H9 (cell line): ENCODE measurements at regions not wholly inside any gene's neighbourhood (a gene's known extent, or its start where the extent isn't known, plus 50 kb on each side); places are given as distances from the start of the nearest gene placed in this dataset.
A peak's percentile ranks its signal among the peaks of the same experiment; 100 is the strongest.
"Not testable (repeated sequence)": the region's sequence is repeated elsewhere in the genome, so short reads cannot be mapped to it uniquely, and the experiment has no call there.

Source experiments
- DNase-seq: peaks from one replicate; pipeline ENCODE4 v3.0.0-alpha.2; 2017
- H2AFZ ChIP-seq: one replicate; pipeline ENCODE4 v1.6.1; 2013; ENCODE audit warnings: mild to moderate bottlenecking, low read length, control low read depth, moderate library complexity
- H2AK5ac ChIP-seq: 2 replicates; pipeline ENCODE4 v1.6.1; 2013; ENCODE audit warnings: low read length, control low read depth, mixed read lengths; ENCODE audit not compliant: insufficient read length
- H2BK120ac ChIP-seq: one replicate; pipeline ENCODE4 v1.6.1; 2013; ENCODE audit warnings: low read depth, mild to moderate bottlenecking, low read length, control low read depth, inconsistent platforms; ENCODE audit not compliant: poor library complexity, severe bottlenecking
- H2BK12ac ChIP-seq: 2 replicates; pipeline ENCODE4 v1.6.1; 2013; ENCODE audit warnings: low read length, control low read depth, mixed read lengths, low read depth; ENCODE audit not compliant: insufficient read length
- H2BK15ac ChIP-seq: 2 replicates; pipeline ENCODE4 v1.6.1; 2013; ENCODE audit warnings: low read depth, low read length, control low read depth
- H2BK20ac ChIP-seq: one replicate; pipeline ENCODE4 v1.6.1; 2013; ENCODE audit warnings: low read depth, mild to moderate bottlenecking, low read length, control low read depth, inconsistent platforms; ENCODE audit not compliant: poor library complexity, severe bottlenecking
- H2BK5ac ChIP-seq: 2 replicates; pipeline ENCODE4 v1.6.1; 2013; ENCODE audit warnings: low read length, control low read depth, mixed read lengths; ENCODE audit not compliant: insufficient read length
- H3K14ac ChIP-seq: 2 replicates; pipeline ENCODE4 v1.6.1; 2013; ENCODE audit warnings: low read length, control low read depth; ENCODE audit not compliant: insufficient read depth
- H3K18ac ChIP-seq: 2 replicates; pipeline ENCODE4 v1.6.1; 2013; ENCODE audit warnings: low read depth, mild to moderate bottlenecking, mixed read lengths, low read length, control low read depth; ENCODE audit not compliant: insufficient read length
- H3K23ac ChIP-seq: 2 replicates; pipeline ENCODE4 v1.6.1; 2013; ENCODE audit warnings: low read length, control low read depth, mixed read lengths, low read depth; ENCODE audit not compliant: insufficient read length
- H3K23me2 ChIP-seq: 2 replicates; pipeline ENCODE4 v1.6.1; 2013; ENCODE audit warnings: low read depth, mild to moderate bottlenecking, mixed read lengths, low read length, control low read depth; ENCODE audit not compliant: insufficient read length, poor library complexity, severe bottlenecking
- H3K27ac ChIP-seq: 2 replicates; pipeline ENCODE4 v1.5.1; 2013; ENCODE audit warnings: low read length, control low read depth, mixed read lengths, low read depth; ENCODE audit not compliant: insufficient read length
- H3K27me3 ChIP-seq: 2 replicates; pipeline ENCODE4 v1.6.1; 2013; ENCODE audit warnings: low read length, control low read depth, inconsistent platforms; ENCODE audit not compliant: insufficient read depth
- H3K4ac ChIP-seq: 2 replicates; pipeline ENCODE4 v1.6.1; 2013; ENCODE audit warnings: low read depth, mild to moderate bottlenecking, control low read depth, inconsistent platforms, low read length, moderate library complexity
- H3K4me1 ChIP-seq: 2 replicates; pipeline ENCODE4 v1.6.1; 2013; ENCODE audit warnings: low read length, control low read depth, inconsistent platforms; ENCODE audit not compliant: insufficient read depth
- H3K4me2 ChIP-seq: 2 replicates; pipeline ENCODE4 v1.6.1; 2013; ENCODE audit warnings: low read length, control low read depth, mixed read lengths; ENCODE audit not compliant: insufficient read length, insufficient read depth
- H3K56ac ChIP-seq: 2 replicates; pipeline ENCODE4 v1.6.1; 2013; ENCODE audit warnings: low read depth, mild to moderate bottlenecking, mixed read lengths, low read length, control low read depth; ENCODE audit not compliant: insufficient read length
- H3K79me1 ChIP-seq: 2 replicates; pipeline ENCODE4 v1.6.1; 2013; ENCODE audit warnings: low read depth, mild to moderate bottlenecking, moderate library complexity, low read length, control low read depth, inconsistent platforms; ENCODE audit not compliant: insufficient read depth, poor library complexity, severe bottlenecking
- H3K79me2 ChIP-seq: 2 replicates; pipeline ENCODE4 v1.6.1; 2013; ENCODE audit warnings: low read length, control low read depth, inconsistent platforms; ENCODE audit not compliant: insufficient read depth
- H3K9ac ChIP-seq: 2 replicates; pipeline ENCODE4 v1.6.1; 2013; ENCODE audit warnings: low read length, control low read depth, mixed read lengths; ENCODE audit not compliant: insufficient read length; ENCODE audit errors: extremely low read depth
- H3K9me3 ChIP-seq: one replicate; pipeline ENCODE4 v1.6.1; 2013; ENCODE audit warnings: low read depth, low read length, inconsistent platforms; ENCODE audit not compliant: control insufficient read depth
- H3T11ph ChIP-seq: one replicate; pipeline ENCODE4 v1.6.1; 2013; ENCODE audit warnings: mild to moderate bottlenecking, low read length, control low read depth, inconsistent platforms
- H4K20me1 ChIP-seq: one replicate; pipeline ENCODE4 v1.6.1; 2013; ENCODE audit not compliant: control insufficient read depth, insufficient read length, insufficient read depth
- H4K5ac ChIP-seq: 2 replicates; pipeline ENCODE4 v1.6.1; 2013; ENCODE audit warnings: low read depth, mild to moderate bottlenecking, mixed read lengths, low read length, control low read depth; ENCODE audit not compliant: insufficient read length
- H4K8ac ChIP-seq: replicated peaks from 2 replicates; pipeline ENCODE4 v1.6.1; 2013; ENCODE audit warnings: low read length, control low read depth, mixed read lengths, low read depth; ENCODE audit not compliant: insufficient read length
- H4K91ac ChIP-seq: 2 replicates; pipeline ENCODE4 v1.6.1; 2013; ENCODE audit warnings: low read depth, mild to moderate bottlenecking, moderate library complexity, mixed read lengths, low read length, control low read depth; ENCODE audit not compliant: insufficient read length
- H3K27ac Mint-ChIP-seq, 3 experiments: 2 replicates in 2 of 3; 3 replicates in 1 of 3; pipeline ENCODE4 v1.8.0; 2020 to 2021; ENCODE audit warnings: mixed read lengths in 3 of 3, mild to moderate bottlenecking in 1 of 3, moderate library complexity in 1 of 3
- H3K27me3 Mint-ChIP-seq: 2 replicates; pipeline ENCODE4 v1.8.0; 2021; ENCODE audit warnings: low read depth, mild to moderate bottlenecking, moderate library complexity, mixed read lengths
- H3K36me3 Mint-ChIP-seq, 3 experiments: 2 replicates in 2 of 3; 3 replicates in 1 of 3; pipeline ENCODE4 v1.8.0; 2020 to 2021; ENCODE audit warnings: low read depth in 3 of 3, mixed read lengths in 3 of 3; ENCODE audit not compliant: insufficient read depth in 1 of 3
- H3K4me1 Mint-ChIP-seq, 2 experiments: 2 replicates each; pipeline ENCODE4 v1.8.0; 2020; ENCODE audit warnings: mixed read lengths in 2 of 2
- H3K4me3 Mint-ChIP-seq, 2 experiments: 2 replicates in 1 of 2; 3 replicates in 1 of 2; pipeline ENCODE4 v1.8.0; 2020 to 2021; ENCODE audit warnings: mild to moderate bottlenecking in 2 of 2, mixed read lengths in 2 of 2, moderate library complexity in 1 of 2
- H3K9me3 Mint-ChIP-seq, 2 experiments: 2 replicates in 1 of 2; 3 replicates in 1 of 2; pipeline ENCODE4 v1.8.0; 2020; ENCODE audit warnings: mild to moderate bottlenecking in 2 of 2, mixed read lengths in 2 of 2, moderate library complexity in 1 of 2
- CTCF ChIP-seq: fragments of 200-600 bp; sonication (generic); conservative IDR thresholded peaks from 3 replicates; pipeline ENCODE4 v1.8.0; 2021; ENCODE audit warnings: antibody characterized with exemption, mild to moderate bottlenecking
- WGBS: extraction: QIAGEN DNeasy Blood & Tissue Kit; methylation state at CpG from one replicate; pipeline ENCODE4 v1.1.7; 2013; ENCODE audit warnings: missing lambda C conversion rate, low lambda C conversion rate, mixed read lengths; ENCODE audit not compliant: insufficient read length; ENCODE audit errors: extremely low coverage; 5-methylcytosine and 5-hydroxymethylcytosine counted together

GRCh38 chr2:121849236-121849635, 93.8 kb downstream of the TSN start:
- Histone ChIP-seq H4K20me1 (no peaks in the 10 kb centered on the region), H4K91ac (no peak overlapping the region), H3K14ac (no peak overlapping the region), H2BK120ac (no peak overlapping the region), H3K9ac (no peak overlapping the region), H3K4me1 (no peaks in the 10 kb centered on the region), H2BK15ac (no peak overlapping the region), H3K56ac (no peak overlapping the region), H3K23ac (no peak overlapping the region), H2BK20ac (no peak overlapping the region), H3K9me3 (no peaks in the 10 kb centered on the region), H2AK5ac (no peak overlapping the region), H2BK12ac (no peak overlapping the region), H4K5ac (no peak overlapping the region), H2AFZ (no peak overlapping the region), H3K18ac (no peak overlapping the region), H3T11ph (no peak overlapping the region), H3K4me2 (no peak overlapping the region), H2BK5ac (no peak overlapping the region), H3K4ac (no peak overlapping the region), H3K27ac (no peak overlapping the region), H4K8ac (no peak overlapping the region), H3K79me1 (no peaks in the 10 kb centered on the region), H3K23me2 (no peaks in the 10 kb centered on the region), H3K79me2 (no peaks in the 10 kb centered on the region), H3K27me3 (no peaks in the 10 kb centered on the region)
- no CpG with 5 or more reads among the region's 2 CpGs for WGBS
- no peaks in the 10 kb centered on the region for H3K4me1 Mint-ChIP-seq
- no peaks in the 10 kb centered on the region for H3K36me3 Mint-ChIP-seq
- no peaks in the 10 kb centered on the region; a peak in 1 of 5 replicates for H3K9me3 Mint-ChIP-seq
- H3K4me3 Mint-ChIP-seq, result no peak overlapping the region
- H3K27me3 Mint-ChIP-seq, result peaks cover 3% of the 10 kb centered on the region
- no peak overlapping the region for H3K27ac Mint-ChIP-seq
- DNase-seq, result no peak
- no peak for TF ChIP-seq CTCF

GRCh38 chr2:121853149-121853548, 97.7 kb downstream of the TSN start:
- H4K8ac ChIP-seq, H3T11ph ChIP-seq, H3K4ac ChIP-seq: not testable (repeated sequence)

More at GRCh38 chr2:121853149-121853548, 97.7 kb downstream of the TSN start:
- H3K4me1 ChIP-seq, H2BK15ac ChIP-seq, H3K23ac ChIP-seq, H2BK5ac ChIP-seq, H3K56ac ChIP-seq, H2BK20ac ChIP-seq, H2AK5ac ChIP-seq, H2BK12ac ChIP-seq, H3K27me3 ChIP-seq, H2BK120ac ChIP-seq, H3K36me3 Mint-ChIP-seq, H3K4me3 Mint-ChIP-seq, H3K4me2 ChIP-seq, H2AFZ ChIP-seq, H4K20me1 ChIP-seq, H3K79me2 ChIP-seq, H3K14ac ChIP-seq, H3K4me1 Mint-ChIP-seq, H3K27ac ChIP-seq, DNase-seq, H3K23me2 ChIP-seq, H3K9me3 ChIP-seq, H4K91ac ChIP-seq, H3K18ac ChIP-seq, H4K5ac ChIP-seq, H3K79me1 ChIP-seq, H3K27me3 Mint-ChIP-seq, H3K9ac ChIP-seq, H3K9me3 Mint-ChIP-seq: not testable (repeated sequence)
- no CpG with 5 or more reads among the region's 1 CpG for WGBS
- peak overlapping the region in 1 of 3 experiments; percentile 46; a peak in 1 of 7 replicates for H3K27ac Mint-ChIP-seq
